Tibial nerve (tissue), 4 donors: ENCODE measurements at regions not wholly inside any gene's neighbourhood (a gene's known extent, or its start where the extent isn't known, plus 50 kb on each side); places are given as distances from the start of the nearest gene placed in this dataset.

Experiments used
- DNase-seq, 2 donors: peaks; one replicate each; pipeline ENCODE4 v3.0.0-alpha.2; 2019; ENCODE audit warnings: low spot score in 2 of 2
- H3K27ac ChIP-seq, 4 donors: fragments of 200-600 bp; sonication (generic) in 3 of 4; one replicate each; pipeline ENCODE4 v1.5.1; 2017 to 2019; ENCODE audit warnings: mild to moderate bottlenecking in 1 of 4
- H3K27me3 ChIP-seq, 2 donors: fragments of 200-600 bp; sonication (generic) in 1 of 2; one replicate each; pipeline versions ENCODE4 v1.5.1 to v1.6.0; 2017 to 2019
- H3K36me3 ChIP-seq, 3 donors: fragments of 200-600 bp; sonication (generic); one replicate each; pipeline ENCODE4 v1.5.1; 2018 to 2019
- H3K4me1 ChIP-seq, 4 donors: fragments of 200-600 bp; sonication (generic) in 3 of 4; one replicate each; pipeline ENCODE4 v1.5.1; 2017 to 2019
- H3K4me3 ChIP-seq, 4 donors: fragments of 200-600 bp; sonication (generic) in 3 of 4; one replicate each; pipeline ENCODE4 v1.5.1; 2017 to 2019; ENCODE audit warnings: mild to moderate bottlenecking in 1 of 4, moderate library complexity in 1 of 4
- H3K9me3 ChIP-seq, 4 donors: fragments of 200-600 bp; sonication (generic) in 3 of 4; one replicate each; pipeline ENCODE4 v1.5.1; 2017 to 2019
- CTCF ChIP-seq, 5 experiments: fragments of 200-600 bp in 3 of 5; fragments of 450-650 bp in 2 of 5; sonication (generic) in 3 of 5; IDR thresholded peaks; one replicate each; pipeline ENCODE4 v1.5.1; 2016 to 2019; ENCODE audit warnings: antibody characterized with exemption in 5 of 5, mild to moderate bottlenecking in 3 of 5, moderate library complexity in 2 of 5
- EP300 ChIP-seq, 2 donors: sonication (generic); formaldehyde crosslinking; IDR thresholded peaks; one replicate each; pipeline ENCODE4 v1.6.1; 2017; ENCODE audit warnings: antibody characterized with exemption in 2 of 2, mild to moderate bottlenecking in 1 of 2
- POLR2A ChIP-seq, 2 donors: fragments of 450-650 bp; IDR thresholded peaks; one replicate each; pipeline ENCODE4 v1.6.1; 2017; ENCODE audit warnings: antibody characterized with exemption in 2 of 2, mild to moderate bottlenecking in 2 of 2, moderate library complexity in 2 of 2
- WGBS, 2 donors: methylation state at CpG; one replicate each; pipeline ENCODE4 v1.1.5; 2018; 5-methylcytosine and 5-hydroxymethylcytosine counted together

- no peaks in the 10 kb centered on the region for H3K36me3 ChIP-seq
- DNase-seq: no peak
- peaks cover 0 to 31% of the 10 kb centered on the region in 2 donors for H3K27me3 ChIP-seq
- 70 to 85% methylated on average over 2 of the region's 2 CpGs for WGBS, 2 donors
- H3K4me3 ChIP-seq: no peak overlapping the region
- TF ChIP-seq CTCF (IDR thresholded peaks at IDR 0.05) (no peak), POLR2A (IDR thresholded peaks at IDR 0.05) (no peak), EP300 (IDR thresholded peaks at IDR 0.05) (no peak)
- no peak overlapping the region for H3K27ac ChIP-seq
- H3K4me1 ChIP-seq: peaks cover 0 to 14% (median 9%) of the 10 kb centered on the region in 4 donors
- peaks cover 0 to 2% (median 0%) of the 10 kb centered on the region in 4 donors for H3K9me3 ChIP-seq
These were observed 132.6 kb downstream of the WDR11 start for GRCh38 chr10:120983721-120984120.

- no peaks in the 10 kb centered on the region for H3K36me3 ChIP-seq
- H3K4me1 ChIP-seq: peaks cover 0 to 9% (median 5%) of the 10 kb centered on the region in 4 donors
- 67 to 72% methylated on average over 4 of the region's 4 CpGs for WGBS, 2 donors
- TF ChIP-seq EP300 (IDR thresholded peaks at IDR 0.05) (no peak), CTCF (IDR thresholded peaks at IDR 0.05) (no peak), POLR2A (IDR thresholded peaks at IDR 0.05) (no peak)
- H3K4me3 ChIP-seq: no peak overlapping the region
- H3K27me3 ChIP-seq: peaks cover 0 to 26% of the 10 kb centered on the region in 2 donors
- H3K27ac ChIP-seq: no peak overlapping the region
- DNase-seq: no peak
- H3K9me3 ChIP-seq: peaks cover 0 to 7% (median 0%) of the 10 kb centered on the region in 4 donors
These were observed 133.1 kb downstream of the WDR11 start for GRCh38 chr10:120984221-120984620.

- H3K4me1 ChIP-seq: no peaks in the 10 kb centered on the region
- 70% methylated on average over 2 of the region's 2 CpGs for WGBS, 2 donors
- no peak overlapping the region for H3K4me3 ChIP-seq
- H3K36me3 ChIP-seq: no peaks in the 10 kb centered on the region
- H3K27me3 ChIP-seq: peaks cover 0 to under 1% of the 10 kb centered on the region in 2 donors
- TF ChIP-seq CTCF (IDR thresholded peaks at IDR 0.05) (no peak), POLR2A (IDR thresholded peaks at IDR 0.05) (no peak), EP300 (IDR thresholded peaks at IDR 0.05) (no peak)
- no peak overlapping the region for H3K27ac ChIP-seq
- no peak for DNase-seq
- H3K9me3 ChIP-seq: peaks cover 0 to 17% (median 0%) of the 10 kb centered on the region in 4 donors
These were observed 136.2 kb downstream of the WDR11 start for GRCh38 chr10:120987359-120987758.

- H3K4me3 ChIP-seq: no peak overlapping the region
- DNase-seq: no peak
- no peak overlapping the region for H3K27ac ChIP-seq
- H3K9me3 ChIP-seq: peaks cover 0 to 26% (median 0%) of the 10 kb centered on the region in 4 donors
- H3K36me3 ChIP-seq: no peaks in the 10 kb centered on the region
- H3K4me1 ChIP-seq: no peaks in the 10 kb centered on the region
- no peaks in the 10 kb centered on the region for H3K27me3 ChIP-seq
- no peak for TF ChIP-seq POLR2A (IDR thresholded peaks at IDR 0.05)
- TF ChIP-seq CTCF (IDR thresholded peaks at IDR 0.05): no peak
- no peak for TF ChIP-seq EP300 (IDR thresholded peaks at IDR 0.05)
- 78 to 86% methylated on average over 3 of the region's 3 CpGs for WGBS, 2 donors
These were observed 137.6 kb downstream of the WDR11 start for GRCh38 chr10:120988751-120989150.

GRCh38 chr10:120989279-120989678 is 138.1 kb downstream of the WDR11 start:
- WGBS, 2 donors: 87 to 92% methylated on average over 2 of the region's 2 CpGs
- no peak for DNase-seq
- Histone ChIP-seq H3K36me3 (no peaks in the 10 kb centered on the region), H3K4me3 (no peak overlapping the region), H3K9me3 (peaks cover 0 to 31% (median 0%) of the 10 kb centered on the region in 4 donors), H3K27ac (no peak overlapping the region), H3K4me1 (no peaks in the 10 kb centered on the region), H3K27me3 (no peaks in the 10 kb centered on the region)
- TF ChIP-seq POLR2A (IDR thresholded peaks at IDR 0.05): no peak
- TF ChIP-seq EP300 (IDR thresholded peaks at IDR 0.05): no peak
- TF ChIP-seq CTCF (IDR thresholded peaks at IDR 0.05): no peak
